ENCODE measurements at regions not wholly inside any gene's neighbourhood (a gene's known extent, or its start where the extent isn't known, plus 50 kb on each side); places are given as distances from the start of the nearest gene placed in this dataset.
"Not testable (repeated sequence)": the region's sequence is repeated elsewhere in the genome, so short reads cannot be mapped to it uniquely, and the experiment has no call there.

GRCh38 chr21:9246010-9246409 lies 1275.4 kb upstream of the TPTE start:
- TF ChIP-seq POLR2A, CTCF (IDR thresholded peaks at IDR 0.05): not testable (repeated sequence)
